Hepatocyte (in vitro differentiated cells): ENCODE measurements at regions not wholly inside any gene's neighbourhood (a gene's known extent, or its start where the extent isn't known, plus 50 kb on each side); places are given as distances from the start of the nearest gene placed in this dataset.

Experiments
- CTCF ChIP-seq: fragments of 200-600 bp; sonication (generic); IDR thresholded peaks from 2 replicates; pipeline ENCODE4 v1.5.1; 2016; ENCODE audit warnings: antibody characterized with exemption, mild to moderate bottlenecking; ENCODE audit not compliant: poor library complexity
- EZH2phosphoT487 ChIP-seq: fragments of 200-600 bp; sonication (generic); IDR thresholded peaks from one replicate; pipeline ENCODE4 v1.6.1; 2018; ENCODE audit warnings: antibody characterized with exemption, mild to moderate bottlenecking, low read depth, moderate library complexity; ENCODE audit not compliant: unreplicated experiment, severe bottlenecking

GRCh38 chr1:47591801-47592200 lies 154.0 kb downstream of the FOXD2 start:
- no peak for TF ChIP-seq CTCF
- TF ChIP-seq EZH2phosphoT487, result no peak
